Left cardiac atrium (tissue), 4 donors: ENCODE measurements at regions not wholly inside any gene's neighbourhood (a gene's known extent, or its start where the extent isn't known, plus 50 kb on each side); places are given as distances from the start of the nearest gene placed in this dataset.
"Not testable (repeated sequence)": the region's sequence is repeated elsewhere in the genome, so short reads cannot be mapped to it uniquely, and the experiment has no call there.

Experiments
- ATAC-seq, 2 donors: fragments of 200-7000 bp; cut with Tn5 transposase; one replicate each; pipeline ENCODE4 v1.9.1; 2020; ENCODE audit warnings: mild to moderate bottlenecking in 2 of 2, moderate library complexity in 2 of 2
- DNase-seq: peaks from one replicate; pipeline ENCODE4 v3.0.0-alpha.2; 2020
- intact Hi-C, 2 donors: fragments of 100-400 bp; cut with DNase I; formaldehyde crosslinking; loops; one replicate each; pipeline versions ENCODE4 v1.14.1 to v1.15.1; 2022 to 2023
- donor health status: DM: no; HTN: yes; CAD: no.
- donor health status: DM: no; HTN: yes; CAD: no; lungs with severe emphysema.
- donor health status: DM: yes; HTN: yes; CAD: no.
- donor health status: Dilated cardiomyopathy.

DNA sequence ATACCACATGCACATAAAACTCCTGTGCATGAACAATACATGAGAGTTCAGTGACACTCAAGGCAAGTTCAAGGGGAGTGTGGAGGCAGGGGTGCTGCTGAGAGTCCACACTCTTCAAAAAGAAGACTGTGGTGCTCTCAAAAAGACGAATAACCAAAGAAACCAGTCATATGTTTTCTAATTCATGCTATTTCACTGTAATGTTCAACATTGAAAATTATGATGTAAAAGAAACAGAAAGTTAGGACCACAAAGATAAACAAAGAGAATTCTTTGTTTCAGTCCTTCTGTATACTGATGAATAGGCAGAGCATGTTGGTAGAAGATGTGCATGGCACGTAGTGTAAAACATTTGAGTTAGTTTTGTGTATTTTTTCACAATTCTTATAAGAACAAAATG is 864.2 kb upstream of the LRATD1 start:
- DNase-seq, result no peak
- no peak for ATAC-seq
- intact Hi-C loops, result no loop called here

DNA sequence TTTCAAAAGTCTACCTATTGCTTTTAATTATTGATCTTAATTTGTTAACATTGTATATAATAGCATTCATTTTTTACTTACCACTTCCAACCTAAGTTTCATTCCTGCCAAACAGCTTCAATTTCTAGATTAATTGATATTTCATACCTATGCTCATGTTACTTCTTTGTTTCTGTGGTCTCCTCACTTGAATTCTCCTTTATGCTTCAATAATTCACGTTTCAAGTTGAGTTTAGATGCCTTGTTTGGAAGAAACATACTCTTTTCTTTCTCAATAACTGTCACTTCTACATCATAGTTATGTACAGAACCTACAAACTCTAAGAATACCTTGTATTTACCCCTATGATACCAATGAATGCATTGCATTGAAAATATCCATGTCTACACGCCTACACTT is 862.2 kb upstream of the LRATD1 start:
- DNase-seq (no peak), ATAC-seq (no peak)
- intact Hi-C loops, result no loop called here

DNA sequence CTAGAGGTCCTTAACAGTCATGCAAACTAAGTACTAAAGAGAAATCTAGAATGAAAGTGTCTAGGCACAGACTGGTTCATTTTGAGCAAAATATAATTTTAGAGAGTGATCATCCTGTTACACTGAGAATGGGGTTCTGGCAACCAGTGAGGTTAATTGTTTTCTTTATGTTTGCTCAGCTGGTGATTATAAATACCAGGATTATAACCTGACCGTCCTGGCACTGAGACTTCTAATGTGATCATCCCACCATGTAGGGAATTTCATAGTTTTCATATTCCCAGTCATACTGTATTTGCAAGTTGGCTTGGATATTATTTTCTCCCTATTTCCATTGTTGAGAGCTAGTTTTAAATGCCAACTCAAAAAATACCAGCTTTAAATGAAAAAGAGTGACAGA is 852.5 kb upstream of the LRATD1 start:
- no peak for DNase-seq
- intact Hi-C loops, result no loop called here
- no peak for ATAC-seq

DNA sequence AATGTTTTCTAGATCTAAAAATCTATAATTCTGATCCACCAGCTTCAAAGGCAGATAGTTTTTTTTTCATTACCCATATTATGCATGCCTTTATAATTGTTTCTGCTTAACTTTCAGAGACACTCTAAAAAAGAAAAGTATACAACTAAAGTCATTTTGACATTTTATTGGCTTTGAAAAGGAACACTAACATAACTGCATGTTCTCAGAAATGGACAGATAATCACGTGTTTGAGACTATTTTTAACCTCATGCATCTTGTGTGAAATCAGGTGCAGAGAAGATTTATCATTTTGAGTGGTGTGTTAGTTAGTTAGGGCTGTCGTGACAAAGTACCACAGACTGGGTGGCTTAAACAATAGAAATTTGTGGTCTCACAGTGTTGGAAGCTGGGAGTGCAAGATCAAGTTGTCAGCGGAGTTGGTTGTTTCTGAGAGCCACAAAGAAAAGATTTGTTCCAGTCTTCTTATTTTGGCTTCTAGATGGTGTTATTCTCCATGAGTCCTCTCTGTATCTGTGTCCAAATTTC is 841.4 kb upstream of the LRATD1 start:
- DNase-seq (no peak), ATAC-seq (no peak)
- intact Hi-C loops, result no loop called here

DNA sequence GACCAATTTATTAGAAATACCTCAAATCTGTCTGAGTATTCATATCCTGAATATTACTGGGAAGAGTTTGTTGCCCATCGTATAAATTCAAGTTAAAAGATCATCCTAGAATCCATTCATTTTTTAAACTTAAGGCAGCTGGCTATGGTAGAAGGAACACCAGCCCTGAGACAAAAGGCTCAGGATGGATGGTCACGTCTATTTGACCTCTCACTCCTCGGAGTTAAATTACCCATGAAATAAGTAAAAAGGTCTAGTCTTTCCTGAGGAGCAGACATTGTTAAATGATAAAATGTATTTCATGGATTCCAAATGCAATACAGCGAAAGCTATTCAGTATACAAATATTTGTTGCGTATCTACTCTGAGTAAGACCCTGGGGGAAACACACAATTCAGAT is 826.0 kb upstream of the LRATD1 start:
- DNase-seq, result no peak
- intact Hi-C loops, result no loop called here
- no peak for ATAC-seq

DNA sequence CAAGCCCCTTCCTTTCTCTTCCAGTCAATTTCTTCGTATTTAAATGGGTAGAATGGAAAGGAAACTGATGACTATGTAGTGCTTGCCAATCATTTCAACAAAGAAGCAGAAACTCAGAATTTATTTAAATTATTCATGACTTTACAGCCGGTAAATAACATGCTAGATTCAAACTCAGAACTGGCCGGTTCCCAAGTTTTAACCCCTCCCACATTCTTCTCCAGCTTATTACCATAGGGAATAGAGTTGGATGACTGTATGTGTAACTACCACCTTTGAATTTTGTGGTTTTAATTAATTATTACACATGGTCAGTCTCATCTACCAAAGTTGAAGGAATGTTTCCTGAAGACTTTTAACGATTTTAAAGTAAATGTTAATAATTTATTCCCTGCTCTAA is 819.3 kb upstream of the LRATD1 start:
- DNase-seq (no peak), ATAC-seq (no peak)
- intact Hi-C loops, result no loop called here

DNA sequence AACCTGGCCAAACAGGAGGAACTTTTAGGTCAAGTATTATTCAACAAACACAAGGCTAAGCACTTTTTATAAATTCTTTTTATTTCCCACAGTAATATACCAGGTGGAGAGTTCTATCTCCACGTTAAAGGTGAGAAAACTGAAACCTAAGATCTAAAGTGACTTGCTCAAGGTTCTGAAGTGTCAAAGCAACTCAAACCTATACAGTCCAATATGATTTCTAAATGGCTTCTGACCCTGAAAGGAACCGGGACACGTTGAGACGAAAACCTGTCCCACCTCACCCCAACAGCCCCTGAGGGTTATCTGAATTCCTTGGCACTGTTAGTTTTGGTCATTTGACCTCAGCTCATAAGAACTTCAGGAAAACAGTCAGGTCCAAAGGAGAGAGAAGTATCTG is 814.5 kb upstream of the LRATD1 start:
- DNase-seq (no peak), ATAC-seq (no peak)
- intact Hi-C loops, result no loop called here

DNA sequence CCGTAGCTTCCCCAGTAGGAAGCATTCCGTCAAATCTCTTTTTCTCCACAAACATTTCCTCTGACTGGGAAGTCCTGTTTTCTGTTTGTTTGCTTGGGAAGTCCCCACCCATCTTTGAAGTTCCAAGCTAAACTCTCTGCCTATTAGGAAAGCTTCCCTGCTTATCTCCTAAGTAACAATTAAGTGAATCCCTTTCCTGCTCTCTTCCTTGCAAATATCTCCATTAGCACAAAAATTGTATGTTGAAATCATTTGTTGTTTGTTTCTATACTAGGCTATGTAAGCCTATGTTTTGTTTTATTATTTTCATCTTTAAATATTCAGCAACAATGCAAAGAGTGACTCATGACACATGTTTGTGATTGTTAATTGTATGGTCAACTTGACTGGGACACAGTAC is 812.6 kb upstream of the LRATD1 start:
- no peak for ATAC-seq
- intact Hi-C loops, result no loop called here
- DNase-seq, result no peak

DNA sequence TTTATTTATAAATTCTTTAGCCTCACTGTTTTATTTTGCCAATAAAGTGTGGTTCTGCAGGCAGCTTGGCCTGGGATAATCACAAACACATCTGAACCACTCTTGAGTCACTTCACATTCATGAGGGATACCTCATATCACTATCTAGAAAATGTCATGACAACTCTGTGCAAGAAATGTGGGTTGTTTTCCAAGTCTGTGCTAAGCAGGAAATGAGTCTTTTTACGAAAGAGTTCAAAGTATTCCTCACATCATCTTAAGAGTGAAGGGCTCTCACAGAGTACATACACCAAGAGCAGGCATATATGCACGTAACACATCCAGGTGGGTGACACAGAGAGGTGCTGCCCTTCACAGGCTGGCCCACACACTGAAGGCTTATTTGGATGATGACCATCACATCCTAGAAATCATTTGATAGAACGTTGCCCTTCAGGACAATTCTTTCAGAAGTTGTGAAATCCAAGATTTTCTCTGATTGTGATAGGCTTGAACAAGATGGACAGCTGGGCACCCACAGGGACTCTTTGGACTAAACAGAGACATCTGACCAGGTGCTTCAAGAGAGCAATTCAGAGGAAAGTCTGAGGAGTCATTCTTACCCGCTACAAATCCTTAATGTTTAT is 811.1 kb upstream of the LRATD1 start:
- DNase-seq, result no peak
- no peak for ATAC-seq
- intact Hi-C loops, result no loop called here

DNA sequence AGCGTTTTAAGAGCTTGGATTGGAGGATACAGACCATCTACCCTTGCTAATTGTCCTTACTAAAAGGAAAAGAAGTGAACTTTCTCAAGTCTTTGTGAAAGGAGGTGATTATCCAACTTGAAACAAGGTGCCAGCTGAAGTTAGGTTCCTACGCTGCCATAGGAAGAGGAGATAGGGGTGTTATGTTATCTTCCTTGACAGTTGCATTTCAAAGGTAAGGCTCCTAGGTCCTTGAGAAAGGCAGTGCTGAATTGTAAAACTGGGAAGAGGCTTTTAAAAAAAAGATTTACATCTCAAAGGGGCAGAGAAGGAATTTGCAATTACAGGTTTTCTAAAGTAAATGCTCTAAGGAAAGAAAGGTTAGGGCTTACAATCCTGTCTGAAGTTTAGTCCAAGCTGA is 810.2 kb upstream of the LRATD1 start:
- intact Hi-C loops, result no loop called here
- ATAC-seq (no peak), DNase-seq (no peak)

DNA sequence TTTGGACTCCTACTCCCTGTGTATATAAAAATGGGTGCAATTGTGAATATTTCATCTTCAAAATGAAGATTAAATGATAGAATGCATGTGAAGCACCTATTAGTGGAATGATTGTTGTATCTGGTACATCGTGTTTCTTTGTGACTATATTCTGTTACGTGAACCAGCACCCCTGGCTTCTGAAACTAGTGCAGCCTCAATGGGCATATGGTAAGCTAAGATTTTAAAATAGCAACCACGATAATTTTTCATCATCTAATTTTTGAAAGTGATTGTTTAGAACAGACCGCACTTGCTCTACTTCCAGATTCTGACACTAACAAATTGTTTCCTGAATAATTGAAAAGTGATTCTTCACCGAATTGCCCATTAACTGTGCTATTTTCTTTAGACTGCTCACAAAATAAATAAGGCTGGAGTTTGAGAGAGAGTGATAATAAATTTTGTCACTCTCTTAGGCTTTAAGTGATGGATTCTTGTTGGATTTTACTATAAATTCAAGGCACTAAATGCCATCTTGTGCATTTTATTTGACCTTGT is 806.1 kb upstream of the LRATD1 start:
- DNase-seq (no peak), ATAC-seq (no peak)
- intact Hi-C loops, result no loop called here

DNA sequence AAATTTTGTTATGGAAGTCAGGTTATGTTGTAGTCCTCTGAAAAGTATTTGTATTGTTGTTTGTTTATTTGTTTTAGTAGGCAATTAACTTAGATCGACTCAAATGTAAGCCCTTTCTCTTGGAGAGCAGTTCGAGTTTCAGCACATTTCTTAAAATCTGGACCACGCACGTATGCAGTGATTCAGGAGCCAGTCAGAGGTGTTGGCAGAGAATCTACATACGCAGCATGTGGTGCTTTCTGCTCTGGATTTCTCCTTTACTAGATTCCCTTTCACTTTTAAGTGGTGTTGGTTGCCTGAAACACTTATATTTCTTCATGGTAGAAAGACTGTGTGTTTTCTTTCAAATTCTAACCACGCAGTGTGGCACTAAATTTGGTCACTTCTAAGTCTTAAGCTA is 773.9 kb upstream of the LRATD1 start:
- ATAC-seq (no peak), DNase-seq (no peak)
- intact Hi-C loops, result no loop called here

DNA sequence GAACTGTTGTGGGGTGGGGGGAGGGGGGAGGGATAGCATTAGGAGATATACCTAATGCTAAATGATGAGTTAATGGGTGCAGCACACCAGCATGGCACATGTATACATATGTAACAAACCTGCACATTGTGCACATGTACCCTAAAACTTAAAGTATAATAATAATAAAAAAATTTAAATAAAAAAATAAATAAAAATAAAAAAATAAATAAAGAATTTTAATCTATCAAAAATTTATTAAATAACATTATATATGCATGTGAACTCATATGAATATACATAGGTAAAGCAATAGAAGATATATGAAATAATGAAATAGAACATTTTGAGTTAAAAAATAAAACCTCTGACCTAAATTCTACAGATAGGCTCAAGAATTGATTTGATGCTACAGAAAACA is 764.2 kb upstream of the LRATD1 start:
- ATAC-seq, intact Hi-C loops: not testable (repeated sequence)

DNA sequence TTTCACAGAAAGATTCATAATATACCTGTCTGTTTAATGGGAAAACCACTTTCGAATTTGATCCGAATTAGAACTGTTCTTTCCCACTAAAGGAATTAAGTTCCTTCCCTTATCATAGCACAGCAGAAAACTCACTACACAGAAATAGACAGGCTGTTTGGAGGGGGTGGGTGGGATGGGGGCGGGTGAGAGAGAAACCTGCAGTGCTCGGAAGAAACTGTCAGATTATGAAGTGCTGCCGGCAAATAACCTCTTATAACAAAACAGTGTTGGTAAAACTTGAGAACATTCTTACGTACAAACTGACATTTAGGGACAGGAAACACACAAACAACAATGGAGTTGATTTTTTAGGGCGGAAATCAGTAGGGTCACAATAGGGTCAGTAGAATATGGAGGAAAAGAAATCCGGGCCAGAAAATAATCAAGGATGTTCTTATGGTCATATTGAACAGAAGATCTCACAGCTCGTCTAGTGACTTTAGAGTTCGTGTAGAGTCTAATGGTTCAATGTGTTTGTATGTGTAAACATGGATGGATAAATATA is 756.0 kb upstream of the LRATD1 start:
- intact Hi-C loops, result no loop called here
- ATAC-seq, result no peak
- no peak for DNase-seq

More for the DNA sequence above, 764.2 kb upstream of the LRATD1 start:
- not testable (repeated sequence) for DNase-seq

DNA sequence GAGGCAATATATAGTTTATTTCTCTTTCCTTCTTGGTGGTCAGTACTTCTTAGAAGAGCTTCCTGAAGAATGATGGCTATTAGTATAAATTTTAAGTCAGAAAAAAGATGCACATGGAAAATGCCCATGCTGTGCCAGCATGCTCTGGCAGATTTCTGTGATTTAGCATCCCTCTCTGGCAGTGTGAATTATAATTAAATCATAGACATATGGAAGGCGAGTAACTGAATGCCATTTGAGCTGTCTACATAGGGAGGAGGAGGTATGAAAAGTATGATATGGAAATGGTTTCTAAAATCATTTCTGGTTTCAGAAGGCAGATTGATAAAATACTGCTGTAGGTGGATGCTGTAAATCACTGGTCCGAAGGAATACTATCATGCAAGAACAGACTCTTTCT is 754.9 kb upstream of the LRATD1 start:
- DNase-seq (no peak), ATAC-seq (no peak)
- intact Hi-C loops, result no loop called here

DNA sequence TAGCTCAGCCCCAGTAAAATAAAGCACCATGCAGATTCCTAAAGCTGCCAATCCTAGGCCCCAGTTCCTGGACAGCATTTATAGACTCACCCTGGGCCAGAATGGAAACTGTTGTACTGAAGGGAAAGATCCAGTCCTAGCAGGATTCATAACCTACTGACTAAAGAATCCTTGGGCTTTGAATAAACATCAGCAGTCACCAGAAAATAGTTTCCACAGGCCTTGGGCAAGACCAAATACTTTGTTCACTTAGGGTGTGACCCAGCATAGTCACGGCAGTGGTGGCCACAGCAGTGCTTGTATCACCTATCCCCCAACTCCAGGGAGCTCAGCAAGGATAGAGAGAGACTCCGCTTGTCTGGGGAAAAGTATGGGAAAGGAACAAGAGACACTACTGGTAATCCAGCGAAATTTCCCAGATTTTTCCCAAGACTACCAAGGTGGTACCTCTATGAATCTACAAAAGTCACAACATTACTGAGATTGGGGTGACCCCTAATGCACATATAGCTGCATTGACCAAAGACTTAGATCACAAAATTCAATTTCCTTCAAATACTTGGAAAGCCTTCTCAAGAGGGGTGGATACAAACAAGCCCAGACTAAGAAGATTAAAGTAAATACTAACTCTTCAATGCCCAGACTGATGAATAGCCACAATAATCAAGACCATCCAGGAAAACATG is 748.1 kb upstream of the LRATD1 start:
- ATAC-seq (no peak), DNase-seq (no peak)
- intact Hi-C loops, result no loop called here

DNA sequence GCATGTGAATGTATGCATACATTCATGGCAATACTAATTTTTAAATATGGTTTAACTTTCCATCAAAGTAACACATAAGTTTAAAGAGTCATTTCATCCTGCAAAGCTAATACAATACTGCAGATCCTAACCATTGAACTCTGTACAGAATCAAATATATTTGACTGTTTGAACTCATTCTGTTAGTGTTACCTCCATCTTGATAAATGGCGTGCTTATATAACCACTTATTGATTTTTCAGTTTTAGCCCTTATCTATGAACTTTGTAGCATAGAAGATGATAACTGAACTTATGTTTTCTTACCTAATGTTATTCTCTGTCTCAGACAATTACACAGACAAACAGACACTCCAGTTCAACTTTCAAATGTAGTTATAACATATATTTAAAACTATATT is 731.0 kb upstream of the LRATD1 start:
- no peak for DNase-seq
- intact Hi-C loops, result no loop called here
- no peak for ATAC-seq

DNA sequence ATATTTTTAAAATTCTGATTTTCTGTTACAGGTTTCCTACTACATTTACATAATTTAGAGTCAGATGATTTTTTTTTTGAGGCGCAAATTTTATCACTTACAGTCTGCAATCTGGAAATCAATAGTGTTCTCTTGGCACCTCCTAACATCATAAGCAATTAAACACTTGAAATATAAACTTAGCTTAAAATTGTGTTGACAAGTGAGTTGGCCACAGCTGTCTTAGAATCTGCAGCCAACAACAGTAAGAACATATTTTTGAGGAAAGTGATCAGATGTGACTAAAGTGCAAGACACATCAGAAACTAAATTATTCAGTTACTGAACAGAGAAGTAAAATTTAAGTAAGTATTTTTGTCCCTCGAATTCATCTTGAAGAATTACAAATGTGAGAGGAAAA is 726.7 kb upstream of the LRATD1 start:
- intact Hi-C loops, result no loop called here
- ATAC-seq, result no peak
- DNase-seq, result no peak

DNA sequence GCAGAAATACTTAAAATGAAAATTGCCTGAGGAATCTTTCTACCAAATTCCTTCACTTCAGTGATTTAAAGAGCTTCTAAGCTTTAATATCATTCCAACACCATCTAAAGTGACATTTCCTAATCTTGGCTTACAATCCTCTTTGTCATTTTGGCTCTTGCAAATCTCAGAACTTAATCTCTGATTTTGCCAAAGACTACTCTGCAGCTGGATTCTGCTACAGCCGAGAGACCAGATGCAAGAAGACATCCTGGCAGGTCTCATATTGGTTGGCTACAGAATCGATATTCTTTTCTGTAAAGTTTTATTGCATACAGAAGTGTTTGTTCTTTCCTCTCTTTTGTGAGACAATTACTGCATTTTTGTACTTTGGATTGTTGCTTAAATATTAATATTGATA is 716.5 kb upstream of the LRATD1 start:
- ATAC-seq, result no peak
- intact Hi-C loops, result no loop called here
- DNase-seq, result no peak

DNA sequence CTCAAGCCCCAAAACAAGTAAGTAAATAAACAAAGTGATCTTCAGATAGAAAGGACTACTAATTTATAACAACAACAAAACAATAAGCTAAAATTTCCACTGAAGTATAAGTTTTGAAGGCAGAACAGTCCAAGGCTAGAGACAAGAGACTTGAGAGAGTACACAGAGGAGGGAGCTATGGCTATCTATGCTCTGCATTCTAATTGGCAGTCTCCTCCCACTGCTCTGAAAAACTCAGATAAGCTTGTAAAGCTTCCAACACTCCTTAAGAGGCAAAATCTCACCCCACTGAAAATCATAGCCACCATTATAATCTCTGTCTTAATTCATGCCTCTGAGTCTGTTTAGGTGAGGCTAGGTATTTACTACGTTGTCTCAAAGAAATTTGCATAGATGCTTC is 714.6 kb upstream of the LRATD1 start:
- intact Hi-C loops, result no loop called here
- DNase-seq, result no peak
- ATAC-seq, result no peak

DNA sequence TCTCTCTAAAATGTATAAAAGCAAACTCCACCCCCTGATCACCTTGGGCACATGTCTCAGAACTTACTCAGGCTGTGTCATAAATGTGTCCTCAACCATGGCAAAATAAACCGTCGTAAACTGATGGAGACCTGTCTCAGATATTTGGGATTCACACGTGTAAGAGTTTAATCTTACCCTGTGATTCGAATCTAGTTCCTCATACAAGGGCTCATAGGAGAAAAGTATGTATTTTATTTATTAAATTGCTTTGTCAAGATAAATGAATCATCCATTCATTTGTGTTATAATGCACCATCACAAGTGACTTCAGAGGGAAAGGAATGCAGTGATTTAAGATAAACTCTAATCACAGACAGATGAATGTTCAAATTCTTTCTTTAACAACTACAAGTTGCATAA is 712.5 kb upstream of the LRATD1 start:
- DNase-seq, result no peak
- no peak for ATAC-seq
- intact Hi-C loops, result no loop called here
